MM.1S (cell line): ENCODE measurements at regions not wholly inside any gene's neighbourhood (a gene's known extent, or its start where the extent isn't known, plus 50 kb on each side); places are given as distances from the start of the nearest gene placed in this dataset.

Experiments
- DNase-seq: peaks from one replicate; pipeline ENCODE4 v3.0.0-alpha.2; 2015
- H2AFZ ChIP-seq: fragments of 300-600 bp; sonication (generic); 2 replicates; pipeline ENCODE4 v1.6.0; 2016; ENCODE audit warnings: antibody characterized with exemption, low read length
- H3F3A ChIP-seq: fragments of 300-600 bp; sonication (generic); 2 replicates; pipeline ENCODE4 v1.6.1; 2016; ENCODE audit warnings: mild to moderate bottlenecking, antibody characterized with exemption, low read length, moderate library complexity, mixed read lengths; ENCODE audit not compliant: insufficient read depth
- H3K27ac ChIP-seq: fragments of 300-600 bp; sonication (generic); 2 replicates; pipeline ENCODE4 v1.5.1; 2016; ENCODE audit warnings: mild to moderate bottlenecking, low read length
- H3K27me3 ChIP-seq: fragments of 300-600 bp; sonication (generic); replicated peaks from 2 replicates; pipeline ENCODE4 v1.6.0; 2016; ENCODE audit warnings: low read length; ENCODE audit not compliant: insufficient read depth
- H3K36me3 ChIP-seq: fragments of 300-600 bp; sonication (generic); replicated peaks from 2 replicates; pipeline ENCODE4 v1.6.1; 2016; ENCODE audit warnings: mild to moderate bottlenecking, low read length, mixed read lengths; ENCODE audit not compliant: insufficient read depth
- H3K4me1 ChIP-seq: fragments of 300-600 bp; sonication (generic); 2 replicates; pipeline ENCODE4 v1.6.1; 2016; ENCODE audit warnings: low read length, mixed read lengths
- H3K4me2 ChIP-seq: fragments of 300-600 bp; sonication (generic); 2 replicates; pipeline ENCODE4 v1.6.0; 2016; ENCODE audit warnings: low read depth, low read length
- H3K4me3 ChIP-seq: fragments of 300-600 bp; sonication (generic); 2 replicates; pipeline ENCODE4 v1.5.1; 2016; ENCODE audit warnings: low read length, mixed read lengths
- H3K79me2 ChIP-seq: fragments of 300-600 bp; sonication (generic); 2 replicates; pipeline ENCODE4 v1.6.1; 2016; ENCODE audit warnings: mixed run types, low read length, mixed read lengths
- H3K9ac ChIP-seq: fragments of 300-600 bp; sonication (generic); 2 replicates; pipeline ENCODE4 v1.6.1; 2016; ENCODE audit warnings: low read length, mixed read lengths
- H3K9me2 ChIP-seq: fragments of 300-600 bp; sonication (generic); replicated peaks from 2 replicates; pipeline ENCODE4 v1.6.1; 2016; ENCODE audit warnings: mild to moderate bottlenecking, low read length, mixed read lengths; ENCODE audit not compliant: insufficient read depth
- H3K9me3 ChIP-seq: fragments of 300-600 bp; sonication (generic); replicated peaks from 2 replicates; pipeline ENCODE4 v1.6.1; 2016; ENCODE audit warnings: mild to moderate bottlenecking, low read length, mixed read lengths; ENCODE audit not compliant: insufficient read depth
- H4K20me1 ChIP-seq: fragments of 300-600 bp; sonication (generic); 2 replicates; pipeline ENCODE4 v1.6.1; 2016; ENCODE audit warnings: mild to moderate bottlenecking, low read length, moderate library complexity, mixed read lengths; ENCODE audit not compliant: insufficient read depth
- EZH2 ChIP-seq: fragments of 300-600 bp; sonication (generic); optimal IDR thresholded peaks from 2 replicates; pipeline ENCODE3; 2017; ENCODE audit warnings: low read depth, mild to moderate bottlenecking, antibody characterized with exemption, low read length, mixed read lengths
- EZH2phosphoT487 ChIP-seq: fragments of 300-600 bp; sonication (generic); IDR thresholded peaks from 2 replicates; pipeline ENCODE4 v1.6.1; 2018; ENCODE audit warnings: antibody characterized with exemption, low read length
- TF ChIP-seq, protein P1 (sequence below): fragments of 300-600 bp; sonication (generic); IDR thresholded peaks from 2 replicates; pipeline ENCODE4 v1.5.1; 2016; ENCODE audit warnings: antibody characterized with exemption, low read length, mixed read lengths

DNA sequence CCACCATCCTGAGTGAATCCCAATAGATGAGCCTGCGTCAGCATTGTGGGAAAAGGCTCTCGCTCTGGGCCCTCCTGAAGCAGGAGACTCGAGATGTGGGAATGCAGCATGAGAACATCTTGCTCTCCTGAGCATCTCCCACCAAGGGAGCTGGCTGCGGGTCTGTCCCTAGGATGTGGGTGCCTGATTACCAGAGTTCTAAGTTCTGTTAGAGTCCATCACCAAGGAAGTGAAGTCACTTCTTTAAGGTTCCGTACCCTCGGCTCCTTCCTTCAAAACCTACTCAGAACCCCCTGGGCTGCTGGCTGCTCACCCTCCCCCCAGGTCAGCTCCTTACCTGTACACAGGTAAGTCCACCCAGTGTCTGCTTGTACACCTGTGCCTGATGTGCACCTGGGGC is 100.5 kb upstream of the IGLL5 start:
- no peaks in the 10 kb centered on the region for H3K79me2 ChIP-seq
- H3K4me2 ChIP-seq = no peak overlapping the region
- DNase-seq = no peak
- no peak overlapping the region for H3K9ac ChIP-seq
- no peaks in the 10 kb centered on the region for H3K9me3 ChIP-seq
- TF ChIP-seq EZH2phosphoT487 (no peak), EZH2 (no peak)
- TF ChIP-seq, protein P1, sequence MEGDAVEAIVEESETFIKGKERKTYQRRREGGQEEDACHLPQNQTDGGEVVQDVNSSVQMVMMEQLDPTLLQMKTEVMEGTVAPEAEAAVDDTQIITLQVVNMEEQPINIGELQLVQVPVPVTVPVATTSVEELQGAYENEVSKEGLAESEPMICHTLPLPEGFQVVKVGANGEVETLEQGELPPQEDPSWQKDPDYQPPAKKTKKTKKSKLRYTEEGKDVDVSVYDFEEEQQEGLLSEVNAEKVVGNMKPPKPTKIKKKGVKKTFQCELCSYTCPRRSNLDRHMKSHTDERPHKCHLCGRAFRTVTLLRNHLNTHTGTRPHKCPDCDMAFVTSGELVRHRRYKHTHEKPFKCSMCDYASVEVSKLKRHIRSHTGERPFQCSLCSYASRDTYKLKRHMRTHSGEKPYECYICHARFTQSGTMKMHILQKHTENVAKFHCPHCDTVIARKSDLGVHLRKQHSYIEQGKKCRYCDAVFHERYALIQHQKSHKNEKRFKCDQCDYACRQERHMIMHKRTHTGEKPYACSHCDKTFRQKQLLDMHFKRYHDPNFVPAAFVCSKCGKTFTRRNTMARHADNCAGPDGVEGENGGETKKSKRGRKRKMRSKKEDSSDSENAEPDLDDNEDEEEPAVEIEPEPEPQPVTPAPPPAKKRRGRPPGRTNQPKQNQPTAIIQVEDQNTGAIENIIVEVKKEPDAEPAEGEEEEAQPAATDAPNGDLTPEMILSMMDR = no peak
- H2AFZ ChIP-seq = no peak overlapping the region
- no peaks in the 10 kb centered on the region for H3K36me3 ChIP-seq
- H4K20me1 ChIP-seq = no peaks in the 10 kb centered on the region
- no peak overlapping the region for H3K27ac ChIP-seq
- H3F3A ChIP-seq = no peaks in the 10 kb centered on the region
- no peaks in the 10 kb centered on the region for H3K4me1 ChIP-seq
- no peak overlapping the region for H3K4me3 ChIP-seq
- H3K27me3 ChIP-seq = no peaks in the 10 kb centered on the region
- H3K9me2 ChIP-seq = no peaks in the 10 kb centered on the region

DNA sequence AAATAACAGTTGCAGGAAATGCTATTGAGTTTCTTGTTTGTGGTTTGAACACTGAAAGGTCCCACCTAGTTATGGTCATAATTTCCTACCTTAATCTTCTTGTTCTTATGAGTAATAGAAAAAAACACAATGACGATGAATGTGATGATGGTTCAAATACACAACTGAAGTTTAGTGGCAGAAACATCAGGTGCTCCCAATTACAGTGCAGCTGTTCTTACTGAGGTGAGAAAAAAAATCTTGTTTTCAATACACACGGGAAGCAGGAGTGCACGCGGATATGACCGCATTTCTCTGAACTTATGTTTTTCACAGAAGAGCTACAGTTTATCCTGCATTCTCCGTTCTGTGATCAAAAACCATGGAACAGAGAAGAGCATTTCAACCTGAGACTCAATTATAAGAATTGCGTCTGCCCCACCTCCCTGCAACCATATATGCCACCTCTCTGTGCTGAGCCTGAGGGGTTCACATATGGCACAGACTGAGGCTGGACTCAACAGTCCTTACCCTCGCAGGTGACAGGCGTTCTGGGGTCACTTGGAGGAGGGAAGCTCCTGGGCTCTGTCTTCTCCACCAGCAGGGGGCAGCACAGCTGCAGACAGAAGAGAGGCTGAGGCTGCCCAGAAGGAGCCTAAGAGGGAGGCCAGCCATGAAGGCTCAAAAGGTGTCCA is 99.7 kb upstream of the IGLL5 start:
- no peaks in the 10 kb centered on the region for H3K79me2 ChIP-seq
- no peaks in the 10 kb centered on the region for H3K9me3 ChIP-seq
- H3K4me1 ChIP-seq = no peaks in the 10 kb centered on the region
- no peak overlapping the region for H3K9ac ChIP-seq
- H3K4me3 ChIP-seq = no peak overlapping the region
- H4K20me1 ChIP-seq = no peaks in the 10 kb centered on the region
- no peaks in the 10 kb centered on the region for H3K9me2 ChIP-seq
- DNase-seq = peak; percentile 54
- no peak overlapping the region for H2AFZ ChIP-seq
- H3K4me2 ChIP-seq = no peak overlapping the region
- no peak for TF ChIP-seq EZH2phosphoT487
- no peak for TF ChIP-seq EZH2
- TF ChIP-seq, protein P1 = peak; percentile 72
- H3K27me3 ChIP-seq = no peaks in the 10 kb centered on the region
- H3K36me3 ChIP-seq = no peaks in the 10 kb centered on the region
- H3K27ac ChIP-seq = no peak overlapping the region
- no peaks in the 10 kb centered on the region for H3F3A ChIP-seq

DNA sequence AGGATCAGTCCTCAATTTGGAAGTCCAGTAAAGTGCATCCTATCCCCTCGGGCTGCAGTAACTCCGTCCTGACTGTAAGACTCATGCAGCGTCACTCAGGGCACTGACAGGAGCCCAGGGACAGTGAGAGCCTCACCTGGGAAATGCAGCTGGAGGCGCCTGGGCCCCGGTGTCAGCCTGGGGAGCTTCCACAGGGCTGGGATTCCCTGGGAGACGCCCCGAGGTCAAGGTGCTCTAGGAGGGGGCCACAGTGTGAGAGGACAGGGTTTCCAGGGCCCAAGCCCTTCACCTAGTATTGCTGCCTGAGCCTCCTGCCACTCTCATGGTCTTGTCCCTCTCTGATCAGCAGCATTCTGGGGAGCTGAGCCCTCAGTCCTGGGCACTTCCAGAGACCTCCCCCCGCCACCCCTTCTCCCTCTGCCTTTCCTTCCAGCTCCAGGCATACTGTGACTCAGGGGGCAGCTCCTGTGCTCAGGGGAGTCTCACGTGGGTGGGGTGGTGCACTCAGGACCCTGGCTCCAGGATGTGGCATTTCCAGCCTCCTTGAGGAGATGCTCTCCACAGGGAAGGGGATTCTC is 99.1 kb upstream of the IGLL5 start:
- Histone ChIP-seq H3K27ac (no peak overlapping the region), H2AFZ (no peak overlapping the region), H3K36me3 (no peaks in the 10 kb centered on the region), H3K9ac (no peak overlapping the region), H4K20me1 (no peaks in the 10 kb centered on the region), H3K4me3 (no peak overlapping the region), H3K4me2 (no peak overlapping the region), H3K9me3 (no peaks in the 10 kb centered on the region), H3K9me2 (no peaks in the 10 kb centered on the region), H3K79me2 (no peaks in the 10 kb centered on the region), H3K4me1 (no peaks in the 10 kb centered on the region), H3F3A (no peaks in the 10 kb centered on the region), H3K27me3 (no peaks in the 10 kb centered on the region)
- TF ChIP-seq, protein P1 = no peak
- no peak for TF ChIP-seq EZH2
- no peak for TF ChIP-seq EZH2phosphoT487
- no peak for DNase-seq
